Glutamatergic neuron (in vitro differentiated cells): ENCODE measurements at regions not wholly inside any gene's neighbourhood (a gene's known extent, or its start where the extent isn't known, plus 50 kb on each side); places are given as distances from the start of the nearest gene placed in this dataset.
"Not testable (repeated sequence)": the region's sequence is repeated elsewhere in the genome, so short reads cannot be mapped to it uniquely, and the experiment has no call there.

Experiments
- DNase-seq: peaks from one replicate; pipeline ENCODE4 v3.0.0; 2022
- H3K27ac Mint-ChIP-seq: one replicate; pipeline ENCODE4 v1.8.0; 2020; ENCODE audit warnings: mild to moderate bottlenecking, mixed read lengths, inconsistent platforms; ENCODE audit not compliant: unreplicated experiment
- H3K27me3 Mint-ChIP-seq: one replicate; pipeline ENCODE4 v1.8.0; 2020; ENCODE audit warnings: mild to moderate bottlenecking, moderate library complexity, mixed read lengths, inconsistent platforms; ENCODE audit not compliant: unreplicated experiment
- H3K36me3 Mint-ChIP-seq: one replicate; pipeline ENCODE4 v1.8.0; 2020; ENCODE audit warnings: mild to moderate bottlenecking, mixed read lengths, inconsistent platforms; ENCODE audit not compliant: unreplicated experiment
- H3K4me1 Mint-ChIP-seq: one replicate; pipeline ENCODE4 v1.8.0; 2020; ENCODE audit warnings: mild to moderate bottlenecking, low read depth, mixed read lengths, inconsistent platforms; ENCODE audit not compliant: unreplicated experiment
- H3K4me3 Mint-ChIP-seq: one replicate; pipeline ENCODE4 v1.8.0; 2020; ENCODE audit warnings: mild to moderate bottlenecking, mixed read lengths, inconsistent platforms; ENCODE audit not compliant: unreplicated experiment
- H3K9me3 Mint-ChIP-seq: one replicate; pipeline ENCODE4 v1.8.0; 2020; ENCODE audit warnings: mild to moderate bottlenecking, moderate library complexity, mixed read lengths, inconsistent platforms; ENCODE audit not compliant: unreplicated experiment
- TF ChIP-seq, protein P1 (sequence below): fragments of 200-600 bp; sonication (generic); IDR thresholded peaks from one replicate; pipeline ENCODE4 v1.5.0; 2021; ENCODE audit not compliant: partially characterized antibody, unreplicated experiment

DNA sequence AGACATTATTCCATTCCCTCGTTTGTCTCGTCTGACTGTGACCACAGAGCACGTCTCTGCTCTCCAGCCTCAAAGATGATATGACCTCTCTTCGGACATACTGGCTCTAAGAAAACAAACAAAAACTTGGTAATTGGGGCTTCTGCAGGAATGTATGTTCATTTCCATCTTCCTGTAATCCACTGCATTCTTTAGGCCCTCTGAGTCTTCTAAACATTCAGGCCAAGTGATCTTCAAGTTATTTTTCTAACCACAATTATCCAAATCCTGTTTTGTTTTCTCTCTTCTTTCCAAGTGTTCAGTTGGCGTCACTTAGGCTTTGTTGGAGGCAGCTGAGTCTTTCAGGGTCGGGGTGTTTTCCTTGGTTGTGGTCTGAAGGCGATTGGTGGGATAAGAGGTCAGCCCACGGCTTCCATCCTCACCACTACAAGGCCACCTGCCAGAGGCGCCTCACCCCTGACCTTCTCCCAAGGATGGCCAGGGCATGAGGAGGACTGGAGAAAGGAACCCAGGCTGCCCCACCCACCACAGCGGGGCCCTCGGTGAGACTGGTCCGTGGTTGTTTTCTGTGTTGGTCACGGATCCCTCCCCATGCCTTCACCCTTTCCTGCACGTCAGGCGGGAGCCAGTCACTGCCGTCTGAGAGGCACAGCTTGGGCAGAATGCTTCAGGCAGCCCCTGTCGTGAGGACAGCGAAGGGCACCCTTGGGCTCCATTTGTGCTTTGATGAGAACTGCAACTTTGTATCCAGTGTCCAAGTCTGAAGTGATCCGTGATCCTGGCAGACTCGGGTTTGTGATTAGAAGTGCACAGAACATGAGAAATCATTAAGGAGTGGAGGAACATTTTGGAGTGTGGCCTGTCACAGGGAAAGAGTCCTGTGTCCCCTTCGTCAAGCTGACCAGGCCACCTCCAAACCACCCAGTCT lies 88.6 kb upstream of the FHL2 start:
- H3K27ac Mint-ChIP-seq, result no peak overlapping the region
- H3K36me3 Mint-ChIP-seq, result peaks cover 10% of the 10 kb centered on the region
- peaks cover 3% of the 10 kb centered on the region for H3K9me3 Mint-ChIP-seq
- no peaks in the 10 kb centered on the region for H3K4me1 Mint-ChIP-seq
- H3K27me3 Mint-ChIP-seq, result no peaks in the 10 kb centered on the region
- no peak for DNase-seq
- H3K4me3 Mint-ChIP-seq, result no peak overlapping the region
- TF ChIP-seq, protein P1, sequence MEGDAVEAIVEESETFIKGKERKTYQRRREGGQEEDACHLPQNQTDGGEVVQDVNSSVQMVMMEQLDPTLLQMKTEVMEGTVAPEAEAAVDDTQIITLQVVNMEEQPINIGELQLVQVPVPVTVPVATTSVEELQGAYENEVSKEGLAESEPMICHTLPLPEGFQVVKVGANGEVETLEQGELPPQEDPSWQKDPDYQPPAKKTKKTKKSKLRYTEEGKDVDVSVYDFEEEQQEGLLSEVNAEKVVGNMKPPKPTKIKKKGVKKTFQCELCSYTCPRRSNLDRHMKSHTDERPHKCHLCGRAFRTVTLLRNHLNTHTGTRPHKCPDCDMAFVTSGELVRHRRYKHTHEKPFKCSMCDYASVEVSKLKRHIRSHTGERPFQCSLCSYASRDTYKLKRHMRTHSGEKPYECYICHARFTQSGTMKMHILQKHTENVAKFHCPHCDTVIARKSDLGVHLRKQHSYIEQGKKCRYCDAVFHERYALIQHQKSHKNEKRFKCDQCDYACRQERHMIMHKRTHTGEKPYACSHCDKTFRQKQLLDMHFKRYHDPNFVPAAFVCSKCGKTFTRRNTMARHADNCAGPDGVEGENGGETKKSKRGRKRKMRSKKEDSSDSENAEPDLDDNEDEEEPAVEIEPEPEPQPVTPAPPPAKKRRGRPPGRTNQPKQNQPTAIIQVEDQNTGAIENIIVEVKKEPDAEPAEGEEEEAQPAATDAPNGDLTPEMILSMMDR, result no peak

GRCh38 chr2:105486762-105487141 lies 87.9 kb upstream of the FHL2 start:
- no peaks in the 10 kb centered on the region for H3K4me1 Mint-ChIP-seq

GRCh38 chr2:105478670-105479069 lies 79.8 kb upstream of the FHL2 start:
- Mint-ChIP-seq H3K4me1 (peaks cover 7% of the 10 kb centered on the region), H3K27me3 (no peaks in the 10 kb centered on the region), H3K27ac (no peak overlapping the region), H3K4me3 (no peak overlapping the region), H3K36me3 (peaks cover 4% of the 10 kb centered on the region), H3K9me3 (no peaks in the 10 kb centered on the region)
- TF ChIP-seq, protein P1, result no peak
- DNase-seq, result no peak

More at GRCh38 chr2:105486762-105487141, 87.9 kb upstream of the FHL2 start:
- DNase-seq, result no peak
- Mint-ChIP-seq H3K4me3 (no peak overlapping the region), H3K27me3 (no peaks in the 10 kb centered on the region), H3K27ac (no peak overlapping the region), H3K9me3 (peaks cover 3% of the 10 kb centered on the region), H3K36me3 (peaks cover 8% of the 10 kb centered on the region)
- TF ChIP-seq, protein P1, result no peak

- not testable (repeated sequence) for H3K27me3 Mint-ChIP-seq, H3K9me3 Mint-ChIP-seq, H3K4me1 Mint-ChIP-seq, DNase-seq, H3K27ac Mint-ChIP-seq, H3K36me3 Mint-ChIP-seq, H3K4me3 Mint-ChIP-seq
These were observed 78.3 kb upstream of the FHL2 start for GRCh38 chr2:105477050-105477620.

GRCh38 chr2:105473011-105473410 lies 74.2 kb upstream of the FHL2 start:
- Mint-ChIP-seq H3K4me3 (no peak overlapping the region), H3K27me3 (no peaks in the 10 kb centered on the region), H3K27ac (no peak overlapping the region), H3K4me1 (peaks cover 12% of the 10 kb centered on the region), H3K9me3 (no peaks in the 10 kb centered on the region), H3K36me3 (peaks cover 4% of the 10 kb centered on the region)
- TF ChIP-seq, protein P1, result no peak
- no peak for DNase-seq
